Muscle layer of colon (tissue), 2 donors: ENCODE measurements at regions not wholly inside any gene's neighbourhood (a gene's known extent, or its start where the extent isn't known, plus 50 kb on each side); places are given as distances from the start of the nearest gene placed in this dataset.

ENCODE experiments used
- H3K27ac ChIP-seq: one replicate; pipeline ENCODE4 v1.7.0; 2013; ENCODE audit warnings: low read depth, mild to moderate bottlenecking, low read length, moderate library complexity
- H3K27me3 ChIP-seq, 2 donors: one replicate each; pipeline ENCODE4 v1.7.0; 2013; ENCODE audit warnings: low read length in 2 of 2, mild to moderate bottlenecking in 2 of 2; ENCODE audit not compliant: insufficient read depth in 2 of 2, control insufficient read depth in 1 of 2
- H3K36me3 ChIP-seq: one replicate; pipeline ENCODE4 v1.7.0; 2013; ENCODE audit warnings: mild to moderate bottlenecking, low read length; ENCODE audit not compliant: insufficient read depth
- H3K4me1 ChIP-seq: one replicate; pipeline ENCODE4 v1.7.0; 2013; ENCODE audit warnings: mild to moderate bottlenecking, low read length; ENCODE audit not compliant: insufficient read depth
- H3K4me3 ChIP-seq, 2 donors: one replicate each; pipeline ENCODE4 v1.7.0; 2013; ENCODE audit warnings: low read length in 2 of 2, low read depth in 1 of 2, mild to moderate bottlenecking in 1 of 2, moderate library complexity in 1 of 2
- H3K9ac ChIP-seq: one replicate; pipeline ENCODE4 v1.7.0; 2013; ENCODE audit warnings: low read length
- H3K9me3 ChIP-seq: one replicate; pipeline ENCODE4 v1.7.0; 2013; ENCODE audit warnings: mild to moderate bottlenecking, low read length
- donor health status: abdominal sarcoma.
- donor health status: Adenocarcinoma of cecum.

DNA sequence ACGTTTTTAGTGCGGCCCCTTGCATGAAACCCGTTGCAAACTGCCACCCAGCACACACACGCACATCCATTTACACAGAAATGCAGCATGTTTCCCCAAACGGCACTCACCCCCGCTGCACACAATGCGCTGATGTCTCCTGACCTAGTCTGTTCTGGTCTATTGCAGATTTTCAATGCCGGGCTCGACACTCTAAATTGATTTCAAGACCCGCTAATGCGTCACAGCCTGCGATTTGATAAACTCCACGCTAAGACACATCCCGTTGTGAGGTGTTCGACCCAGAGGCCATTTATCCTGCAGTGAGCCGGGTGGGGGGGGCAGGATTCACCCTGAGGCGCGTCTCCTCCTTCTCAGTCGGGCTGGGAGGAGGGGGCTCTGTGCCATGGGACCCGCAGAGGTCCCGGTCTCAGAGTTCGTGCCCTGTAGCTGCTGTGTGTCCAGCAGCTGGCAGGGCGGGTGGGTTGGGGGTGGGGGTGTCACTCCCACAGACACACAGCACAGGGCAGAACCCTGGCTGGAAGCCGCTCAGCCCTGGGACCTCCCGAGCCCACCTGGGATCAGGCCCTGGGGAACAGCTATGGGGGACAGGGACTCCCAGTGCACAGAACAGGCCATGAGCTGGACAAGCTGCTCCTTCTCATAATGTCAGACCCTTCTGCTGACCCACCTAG is 367.9 kb downstream of the PREX1 start:
- Histone ChIP-seq H3K4me3 (no peak overlapping the region), H3K9me3 (no peaks in the 10 kb centered on the region), H3K27me3 (peaks cover 0 to 4% of the 10 kb centered on the region in 2 donors), H3K9ac (no peak overlapping the region), H3K4me1 (no peaks in the 10 kb centered on the region), H3K36me3 (no peaks in the 10 kb centered on the region), H3K27ac (no peak overlapping the region)

DNA sequence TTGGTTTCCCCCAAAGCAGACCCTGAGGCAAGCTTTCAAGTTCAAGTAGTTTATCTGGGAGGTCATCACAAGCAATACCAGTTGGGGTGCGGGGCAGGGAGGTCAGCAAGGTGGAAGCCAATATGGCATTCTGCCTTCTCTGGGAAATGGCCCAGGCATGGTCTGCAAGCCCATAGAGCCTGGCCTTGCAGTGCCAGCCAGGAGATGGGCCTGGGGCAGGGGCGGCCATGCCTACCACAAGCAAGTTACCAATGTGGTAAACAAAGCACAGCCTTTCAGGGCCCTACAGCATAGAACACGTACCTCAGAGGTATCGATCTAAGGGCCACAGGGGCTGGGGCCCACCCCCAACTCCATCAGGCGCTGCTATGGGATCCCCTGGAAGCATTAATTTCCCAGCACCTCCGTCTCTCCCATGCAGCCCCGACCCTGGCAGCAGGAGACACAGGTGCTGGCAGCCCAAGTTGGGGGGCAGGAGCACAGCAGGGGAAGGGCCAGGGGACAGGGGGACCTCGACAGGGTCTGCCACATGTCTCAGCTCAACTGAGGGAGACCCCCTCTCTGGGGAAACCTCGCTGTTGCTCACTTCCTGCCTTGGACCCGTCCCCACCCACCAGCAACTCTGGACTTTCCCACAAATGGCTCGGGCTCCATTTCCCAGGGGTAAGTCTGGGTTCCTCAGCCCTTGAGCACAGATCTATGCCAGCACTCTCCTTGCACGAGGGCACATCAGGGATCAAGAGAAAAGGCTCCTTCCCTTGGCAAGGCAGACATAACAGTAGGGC is 369.0 kb downstream of the PREX1 start:
- no peaks in the 10 kb centered on the region for H3K4me1 ChIP-seq
- peaks cover 0 to 4% of the 10 kb centered on the region in 2 donors for H3K27me3 ChIP-seq
- no peak overlapping the region for H3K9ac ChIP-seq
- no peak overlapping the region for H3K27ac ChIP-seq
- no peak overlapping the region for H3K4me3 ChIP-seq
- no peaks in the 10 kb centered on the region for H3K9me3 ChIP-seq
- no peaks in the 10 kb centered on the region for H3K36me3 ChIP-seq

DNA sequence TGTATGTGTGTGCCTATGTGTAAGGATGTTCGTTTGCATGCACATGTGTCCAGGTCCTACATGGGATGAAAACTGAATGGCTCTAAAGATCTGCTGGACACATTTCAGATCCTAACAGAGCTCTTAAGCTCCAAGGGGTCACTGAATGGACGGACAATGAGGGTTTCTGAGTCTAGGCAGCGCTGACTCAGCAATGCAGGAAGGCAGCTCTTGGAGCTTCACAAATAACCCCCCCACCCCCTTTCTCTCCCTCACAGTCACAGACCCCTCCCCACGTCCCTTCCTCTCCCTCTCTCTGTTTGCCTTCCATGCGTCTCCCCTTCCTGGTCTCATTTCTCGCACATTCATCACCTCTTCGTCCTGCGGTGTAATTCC is 369.8 kb downstream of the PREX1 start:
- Histone ChIP-seq H3K27me3 (peaks cover 0 to 4% of the 10 kb centered on the region in 2 donors), H3K9ac (no peak overlapping the region), H3K4me3 (no peak overlapping the region), H3K4me1 (no peaks in the 10 kb centered on the region), H3K27ac (no peak overlapping the region), H3K9me3 (no peaks in the 10 kb centered on the region), H3K36me3 (no peaks in the 10 kb centered on the region)

DNA sequence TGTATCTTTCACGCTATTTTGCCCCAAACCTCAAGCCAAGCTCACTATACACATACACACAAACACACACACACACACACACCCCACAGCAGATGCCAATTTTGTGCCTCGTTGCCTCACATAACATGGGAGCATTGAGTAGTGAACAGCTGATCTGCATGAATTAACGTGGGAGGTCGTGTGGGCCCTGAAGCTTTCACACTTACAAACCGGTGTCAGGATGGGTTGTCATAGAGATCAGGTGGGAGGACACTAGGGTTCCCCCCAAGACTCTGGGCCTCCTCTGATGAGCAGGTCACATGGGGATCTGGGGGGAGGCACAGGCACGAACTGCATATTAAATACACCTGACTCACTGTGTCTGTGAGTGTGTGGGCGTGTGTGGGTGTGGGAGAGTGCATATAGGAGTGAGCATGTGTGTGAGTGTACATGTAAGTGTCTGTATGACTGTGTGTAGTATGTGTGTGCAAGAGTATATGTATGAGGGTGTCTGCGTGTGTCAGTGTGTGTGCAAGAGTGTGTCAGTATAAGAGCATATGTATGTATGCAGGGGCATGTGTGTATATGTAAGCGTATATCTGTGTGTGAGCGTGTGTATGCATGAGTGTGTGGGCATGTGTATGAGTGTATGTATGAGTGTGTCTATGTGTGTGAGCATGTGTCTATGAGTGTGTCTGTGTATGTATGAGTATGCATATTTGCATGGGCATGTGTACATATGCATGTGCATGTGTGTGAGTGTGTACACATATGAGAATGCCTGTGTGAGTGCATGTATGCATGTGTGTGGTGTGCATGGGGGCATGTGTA is 370.4 kb downstream of the PREX1 start:
- no peak overlapping the region for H3K9ac ChIP-seq
- H3K27ac ChIP-seq: no peak overlapping the region
- H3K4me1 ChIP-seq: no peaks in the 10 kb centered on the region
- H3K36me3 ChIP-seq: no peaks in the 10 kb centered on the region
- H3K4me3 ChIP-seq: no peak overlapping the region
- no peaks in the 10 kb centered on the region for H3K9me3 ChIP-seq
- peaks cover 0 to 4% of the 10 kb centered on the region in 2 donors for H3K27me3 ChIP-seq

DNA sequence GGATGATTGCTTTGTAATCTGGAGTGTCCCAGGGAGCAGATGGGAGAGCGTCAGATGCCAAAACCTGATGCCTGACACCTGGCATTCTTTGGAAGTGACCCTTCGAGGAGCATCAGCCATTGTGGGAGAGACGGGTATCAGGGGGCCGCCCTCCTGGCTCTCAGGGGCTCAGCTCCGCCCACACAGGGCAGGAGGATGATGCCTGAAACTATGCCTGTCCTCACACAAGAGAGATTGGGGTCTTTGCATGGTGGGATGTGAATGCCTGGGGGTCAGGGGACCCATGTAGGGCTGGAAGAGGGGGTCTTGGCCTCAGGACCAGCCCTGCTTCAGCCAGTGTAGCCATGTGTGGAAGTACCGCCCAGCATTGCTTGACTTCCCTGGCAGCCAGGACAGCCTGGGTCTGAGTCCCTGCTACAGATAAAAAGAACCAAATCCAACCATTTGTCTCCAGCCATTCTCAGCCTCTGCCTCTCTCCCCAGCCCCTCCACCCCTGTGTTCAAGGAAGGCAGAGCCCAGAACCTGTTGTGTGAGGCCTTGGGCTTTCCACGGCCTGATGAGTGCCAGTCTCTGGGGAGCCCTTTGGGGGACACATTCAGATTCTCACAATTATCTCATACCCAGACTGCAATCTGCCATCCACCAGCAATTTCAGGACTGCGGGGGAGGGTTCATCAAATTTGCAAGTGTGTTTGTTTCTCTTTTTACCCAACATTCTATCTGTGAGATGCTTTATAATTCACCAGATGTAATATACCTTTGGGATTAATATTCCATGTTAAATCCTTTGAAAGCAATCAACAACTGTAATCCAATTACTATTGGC is 371.2 kb downstream of the PREX1 start:
- peaks cover 0 to 4% of the 10 kb centered on the region in 2 donors for H3K27me3 ChIP-seq
- no peak overlapping the region for H3K27ac ChIP-seq
- no peak overlapping the region for H3K9ac ChIP-seq
- H3K4me1 ChIP-seq: no peaks in the 10 kb centered on the region
- H3K36me3 ChIP-seq: no peaks in the 10 kb centered on the region
- H3K4me3 ChIP-seq: no peak overlapping the region
- H3K9me3 ChIP-seq: no peaks in the 10 kb centered on the region

DNA sequence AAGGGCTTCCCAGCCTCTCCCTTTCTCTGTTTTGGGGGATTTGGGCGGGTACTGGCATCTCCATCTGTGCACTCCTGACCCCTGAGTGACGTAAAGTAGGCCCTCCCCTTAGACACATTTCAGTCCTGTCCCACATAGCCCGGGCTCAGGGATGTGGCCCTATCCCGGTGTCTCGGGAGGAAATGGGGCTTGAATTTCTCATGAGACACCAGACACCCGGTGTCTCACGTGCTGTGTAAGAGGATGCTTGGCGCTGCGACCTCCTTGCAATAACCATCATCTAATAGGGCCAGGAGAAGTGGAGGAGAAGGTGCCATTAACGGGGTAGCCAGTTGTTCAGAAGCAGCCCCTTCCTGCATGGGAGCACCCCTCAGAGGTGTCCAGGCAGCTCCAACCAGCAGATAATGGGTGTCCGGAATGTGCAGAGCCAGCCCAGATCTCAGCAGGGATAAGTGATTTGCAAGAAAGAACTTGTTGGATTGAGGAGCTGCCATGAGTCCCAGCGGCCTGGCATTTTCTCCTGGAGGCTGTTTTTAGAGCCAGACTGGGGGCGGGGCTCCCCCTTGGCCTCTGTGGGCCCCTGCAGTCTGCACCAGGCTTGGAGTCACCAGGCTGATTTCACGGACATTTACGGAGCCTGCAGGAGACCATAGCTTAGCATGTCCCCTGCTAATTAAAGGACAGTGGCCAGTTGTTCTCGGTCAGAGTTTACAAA is 372.0 kb downstream of the PREX1 start:
- H3K36me3 ChIP-seq: no peaks in the 10 kb centered on the region
- H3K9me3 ChIP-seq: no peaks in the 10 kb centered on the region
- no peak overlapping the region for H3K9ac ChIP-seq
- peaks cover 0 to 4% of the 10 kb centered on the region in 2 donors for H3K27me3 ChIP-seq
- H3K27ac ChIP-seq: no peak overlapping the region
- H3K4me3 ChIP-seq: no peak overlapping the region
- no peaks in the 10 kb centered on the region for H3K4me1 ChIP-seq

DNA sequence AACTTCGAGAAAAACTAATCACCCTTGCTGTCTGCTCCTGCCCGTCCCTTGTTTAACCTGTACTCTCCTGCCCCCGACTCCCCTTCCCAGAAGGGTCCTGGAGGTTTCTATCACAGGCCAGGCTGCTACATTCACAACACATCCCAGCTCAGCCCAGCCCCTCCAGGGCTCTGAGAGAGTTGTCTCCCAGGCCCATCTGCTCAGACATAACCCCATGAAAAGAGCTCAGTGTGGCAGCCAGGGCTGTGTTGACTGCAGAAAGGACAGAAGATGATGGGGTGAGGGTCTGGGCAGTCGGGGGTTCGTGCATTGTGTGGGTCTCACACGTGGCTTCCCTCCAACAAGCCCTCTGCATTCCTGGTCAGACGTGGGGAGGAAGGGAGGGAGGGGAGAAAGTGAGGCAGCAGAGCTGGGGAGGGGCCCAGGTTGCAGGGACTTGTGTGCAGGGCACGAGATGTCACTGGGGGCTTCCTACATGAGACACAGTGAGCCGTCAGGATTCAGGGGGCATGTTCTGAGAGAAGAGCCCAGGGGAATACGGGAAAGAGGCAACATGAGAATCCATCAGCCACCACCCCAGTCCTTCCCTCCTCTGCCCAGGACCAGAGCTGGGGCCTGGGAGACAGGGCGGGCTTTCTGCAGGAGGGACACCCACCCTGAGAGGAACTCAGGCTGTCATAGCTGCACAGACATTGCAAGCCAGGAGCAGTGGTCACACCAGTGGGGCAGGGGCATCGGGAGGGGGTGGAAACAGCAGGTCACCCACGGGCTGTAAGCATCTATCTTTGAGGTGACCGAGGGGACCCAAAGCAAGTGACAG is 372.9 kb downstream of the PREX1 start:
- Histone ChIP-seq H3K27ac (no peak overlapping the region), H3K36me3 (no peaks in the 10 kb centered on the region), H3K9ac (no peak overlapping the region), H3K9me3 (no peaks in the 10 kb centered on the region), H3K4me3 (no peak overlapping the region), H3K4me1 (no peaks in the 10 kb centered on the region), H3K27me3 (peaks cover 0 to 4% of the 10 kb centered on the region in 2 donors)

DNA sequence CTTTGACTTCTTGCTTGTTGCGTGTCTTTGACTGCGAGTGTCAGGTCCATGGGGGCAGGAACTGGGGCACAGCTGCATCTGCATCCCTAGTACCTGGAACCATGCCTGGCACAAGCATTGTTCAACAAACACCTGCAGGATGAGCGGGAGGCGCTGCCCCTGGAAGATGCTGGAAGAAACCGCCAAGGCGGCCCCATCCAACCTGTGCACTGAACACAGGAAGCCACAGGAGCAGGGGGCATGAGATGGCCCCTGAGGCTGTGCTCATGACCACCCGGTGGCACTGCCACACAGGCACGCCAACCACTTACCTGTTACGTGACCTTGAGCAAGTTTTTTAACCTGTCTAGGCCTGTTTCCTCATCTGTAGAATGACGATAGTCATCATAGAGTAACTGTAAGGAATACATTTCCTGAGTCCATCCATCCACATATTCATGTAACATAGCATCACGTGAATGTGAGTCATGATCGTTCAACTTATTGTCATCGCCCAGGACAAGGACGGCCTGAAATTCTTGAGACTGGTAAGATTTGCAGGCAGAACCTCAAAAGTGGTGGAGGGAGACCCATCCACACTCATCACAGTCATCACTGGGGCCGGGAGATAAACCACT is 374.2 kb downstream of the PREX1 start:
- Histone ChIP-seq H3K9me3 (no peaks in the 10 kb centered on the region), H3K36me3 (no peaks in the 10 kb centered on the region), H3K27ac (no peak overlapping the region), H3K9ac (no peak overlapping the region), H3K27me3 (no peaks in the 10 kb centered on the region), H3K4me1 (peaks cover 9% of the 10 kb centered on the region), H3K4me3 (no peak overlapping the region)

DNA sequence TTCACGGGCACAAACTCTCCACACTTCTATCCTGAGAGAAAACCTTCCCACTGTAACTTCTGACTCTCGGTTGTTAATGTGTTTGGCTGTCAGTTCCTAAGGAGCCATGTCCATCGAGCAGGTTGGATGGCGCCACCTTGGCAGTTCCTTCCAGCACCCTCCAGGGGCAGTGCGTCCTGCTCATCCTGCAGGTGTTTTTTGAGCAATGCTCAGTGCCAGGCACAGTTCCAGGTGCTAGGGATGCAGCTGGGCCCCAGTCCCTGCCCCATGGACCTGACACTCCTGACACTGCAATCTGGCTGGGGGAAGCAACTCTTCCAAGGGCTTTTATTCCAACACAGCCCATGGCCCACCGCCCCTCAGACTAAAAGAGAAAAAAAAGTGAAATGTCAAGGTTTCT is 376.4 kb downstream of the PREX1 start:
- H3K9me3 ChIP-seq: no peaks in the 10 kb centered on the region
- no peaks in the 10 kb centered on the region for H3K27me3 ChIP-seq
- H3K4me1 ChIP-seq: peaks cover 10% of the 10 kb centered on the region
- H3K27ac ChIP-seq: no peak overlapping the region
- no peak overlapping the region for H3K9ac ChIP-seq
- H3K4me3 ChIP-seq: no peak overlapping the region
- no peaks in the 10 kb centered on the region for H3K36me3 ChIP-seq
